ENCODE measurements at regions not wholly inside any gene's neighbourhood (a gene's known extent, or its start where the extent isn't known, plus 50 kb on each side); places are given as distances from the start of the nearest gene placed in this dataset.

GRCh38 chr10:56593120-56593519 is 232.1 kb upstream of the ZWINT start:
- intact Hi-C loops (cut with DNase I): no loop called here
- TF ChIP-seq, protein P1, sequence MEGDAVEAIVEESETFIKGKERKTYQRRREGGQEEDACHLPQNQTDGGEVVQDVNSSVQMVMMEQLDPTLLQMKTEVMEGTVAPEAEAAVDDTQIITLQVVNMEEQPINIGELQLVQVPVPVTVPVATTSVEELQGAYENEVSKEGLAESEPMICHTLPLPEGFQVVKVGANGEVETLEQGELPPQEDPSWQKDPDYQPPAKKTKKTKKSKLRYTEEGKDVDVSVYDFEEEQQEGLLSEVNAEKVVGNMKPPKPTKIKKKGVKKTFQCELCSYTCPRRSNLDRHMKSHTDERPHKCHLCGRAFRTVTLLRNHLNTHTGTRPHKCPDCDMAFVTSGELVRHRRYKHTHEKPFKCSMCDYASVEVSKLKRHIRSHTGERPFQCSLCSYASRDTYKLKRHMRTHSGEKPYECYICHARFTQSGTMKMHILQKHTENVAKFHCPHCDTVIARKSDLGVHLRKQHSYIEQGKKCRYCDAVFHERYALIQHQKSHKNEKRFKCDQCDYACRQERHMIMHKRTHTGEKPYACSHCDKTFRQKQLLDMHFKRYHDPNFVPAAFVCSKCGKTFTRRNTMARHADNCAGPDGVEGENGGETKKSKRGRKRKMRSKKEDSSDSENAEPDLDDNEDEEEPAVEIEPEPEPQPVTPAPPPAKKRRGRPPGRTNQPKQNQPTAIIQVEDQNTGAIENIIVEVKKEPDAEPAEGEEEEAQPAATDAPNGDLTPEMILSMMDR (IDR thresholded peaks at IDR 0.05): no peak
- no peaks in the 10 kb centered on the region for H3K4me1 ChIP-seq
- DNase-seq (ENCODE audit: low spot score in 2 of 2): no peak
- no peak overlapping the region for H3K27ac ChIP-seq
- no peaks in the 10 kb centered on the region for H3K36me3 ChIP-seq
- no peaks in the 10 kb centered on the region for H3K9me3 ChIP-seq
- H3K27me3 ChIP-seq: no peaks in the 10 kb centered on the region
- H3K4me3 ChIP-seq: no peak overlapping the region

GRCh38 chr10:56586461-56586891 is 225.4 kb upstream of the ZWINT start:
- Histone ChIP-seq H3K27ac (no peak overlapping the region), H3K4me1 (no peaks in the 10 kb centered on the region), H3K36me3 (no peaks in the 10 kb centered on the region), H3K4me3 (no peak overlapping the region), H3K27me3 (no peaks in the 10 kb centered on the region), H3K9me3 (no peaks in the 10 kb centered on the region)
- TF ChIP-seq, protein P1 (IDR thresholded peaks at IDR 0.05): no peak
- no peak for DNase-seq (ENCODE audit: low spot score in 2 of 2)
- intact Hi-C loops (cut with DNase I): no loop called here

- intact Hi-C loops (cut with DNase I): no loop called here
- Histone ChIP-seq H3K27me3 (no peaks in the 10 kb centered on the region), H3K9me3 (no peaks in the 10 kb centered on the region), H3K4me1 (no peaks in the 10 kb centered on the region), H3K27ac (no peak overlapping the region), H3K4me3 (no peak overlapping the region), H3K36me3 (no peaks in the 10 kb centered on the region)
- TF ChIP-seq, protein P1 (IDR thresholded peaks at IDR 0.05): no peak
- DNase-seq (ENCODE audit: low spot score in 2 of 2): no peak
Measured at GRCh38 chr10:56585447-56586171, 224.6 kb upstream of the ZWINT start.

GRCh38 chr10:56583316-56583715 is 222.3 kb upstream of the ZWINT start:
- intact Hi-C loops (cut with DNase I): no loop called here
- H3K9me3 ChIP-seq: no peaks in the 10 kb centered on the region
- H3K4me1 ChIP-seq: no peaks in the 10 kb centered on the region
- DNase-seq (ENCODE audit: low spot score in 2 of 2): no peak
- no peak overlapping the region for H3K4me3 ChIP-seq
- no peaks in the 10 kb centered on the region for H3K27me3 ChIP-seq
- H3K36me3 ChIP-seq: no peaks in the 10 kb centered on the region
- H3K27ac ChIP-seq: no peak overlapping the region
- TF ChIP-seq, protein P1 (IDR thresholded peaks at IDR 0.05): no peak

GRCh38 chr10:56567580-56567979 is 206.5 kb upstream of the ZWINT start:
- no peak for DNase-seq (ENCODE audit: low spot score in 2 of 2)
- intact Hi-C loops (cut with DNase I): no loop called here
- TF ChIP-seq, protein P1 (IDR thresholded peaks at IDR 0.05): no peak

More at GRCh38 chr10:56567580-56567979, 206.5 kb upstream of the ZWINT start:
- Histone ChIP-seq H3K36me3 (no peaks in the 10 kb centered on the region), H3K4me3 (no peak overlapping the region), H3K9me3 (no peaks in the 10 kb centered on the region), H3K27me3 (no peaks in the 10 kb centered on the region), H3K27ac (no peak overlapping the region), H3K4me1 (no peaks in the 10 kb centered on the region)
